NCI-H187 treated with DMSO at 0.1 percent for 48 hours (cell line): ENCODE measurements at regions not wholly inside any gene's neighbourhood (a gene's known extent, or its start where the extent isn't known, plus 50 kb on each side); places are given as distances from the start of the nearest gene placed in this dataset.

Experiments
- DNase-seq: peaks from one replicate; lab custom pipeline; 2025; lab: John Stamatoyannopoulos, UW

DNA sequence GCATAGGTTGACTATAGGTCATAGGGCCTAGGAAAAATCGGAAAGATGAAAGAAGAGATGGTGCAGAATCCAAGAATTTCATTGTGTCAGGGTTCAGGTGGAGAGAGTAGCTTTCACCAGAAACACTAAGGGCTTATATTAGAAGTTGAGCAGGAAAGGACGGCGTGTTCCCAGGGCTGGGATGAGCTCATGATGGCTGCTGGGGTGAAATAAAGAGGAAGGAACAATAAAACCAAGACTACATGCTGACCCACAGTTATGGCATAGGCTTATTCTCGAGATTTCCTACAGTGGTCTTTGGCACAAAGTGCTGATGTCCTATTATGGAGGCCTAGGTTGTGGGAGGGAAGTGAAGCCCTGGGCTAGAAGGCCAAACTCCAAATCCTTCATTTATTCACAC is 195.8 kb downstream of the PTEN start:
- no peak for DNase-seq

DNA sequence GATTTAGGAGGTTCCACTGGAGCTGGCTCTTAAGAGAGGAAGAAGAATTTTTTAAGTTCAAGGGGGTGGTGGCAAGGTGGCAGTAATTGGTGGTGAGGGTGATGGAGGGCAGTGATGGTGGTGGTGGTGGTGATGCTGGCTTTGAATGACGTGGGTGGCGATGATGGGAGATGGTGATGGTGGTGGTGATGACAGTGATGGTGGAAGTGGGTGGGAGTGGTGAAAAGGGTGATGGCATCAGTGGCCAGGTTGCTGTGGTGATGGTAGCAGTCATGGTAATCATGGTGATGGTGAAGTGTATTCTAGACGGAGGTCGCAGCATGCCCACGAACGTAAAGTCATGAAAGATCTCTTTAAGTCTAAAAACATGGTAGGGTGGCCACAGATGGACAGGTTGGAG is 197.3 kb downstream of the PTEN start:
- no peak for DNase-seq

DNA sequence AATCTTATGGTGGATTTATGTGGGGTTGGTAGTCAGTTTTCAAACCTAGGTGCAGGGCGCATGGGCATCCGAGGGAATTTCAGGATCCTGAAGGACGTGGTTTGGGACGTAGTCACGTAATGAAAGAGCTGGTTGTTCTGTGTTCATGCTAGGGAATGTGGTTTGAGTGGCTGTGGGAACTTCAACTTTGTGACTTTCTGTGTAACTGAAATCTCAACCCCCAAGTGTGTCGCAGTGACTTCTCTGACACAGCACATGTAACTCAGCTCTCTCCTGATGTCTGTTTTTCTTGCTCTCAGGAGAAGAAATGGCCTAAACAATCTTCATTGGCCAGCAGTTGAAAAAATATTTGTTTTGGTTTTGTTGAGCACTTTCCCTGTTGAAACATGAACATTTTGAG is 199.0 kb downstream of the PTEN start:
- no peak for DNase-seq

DNA sequence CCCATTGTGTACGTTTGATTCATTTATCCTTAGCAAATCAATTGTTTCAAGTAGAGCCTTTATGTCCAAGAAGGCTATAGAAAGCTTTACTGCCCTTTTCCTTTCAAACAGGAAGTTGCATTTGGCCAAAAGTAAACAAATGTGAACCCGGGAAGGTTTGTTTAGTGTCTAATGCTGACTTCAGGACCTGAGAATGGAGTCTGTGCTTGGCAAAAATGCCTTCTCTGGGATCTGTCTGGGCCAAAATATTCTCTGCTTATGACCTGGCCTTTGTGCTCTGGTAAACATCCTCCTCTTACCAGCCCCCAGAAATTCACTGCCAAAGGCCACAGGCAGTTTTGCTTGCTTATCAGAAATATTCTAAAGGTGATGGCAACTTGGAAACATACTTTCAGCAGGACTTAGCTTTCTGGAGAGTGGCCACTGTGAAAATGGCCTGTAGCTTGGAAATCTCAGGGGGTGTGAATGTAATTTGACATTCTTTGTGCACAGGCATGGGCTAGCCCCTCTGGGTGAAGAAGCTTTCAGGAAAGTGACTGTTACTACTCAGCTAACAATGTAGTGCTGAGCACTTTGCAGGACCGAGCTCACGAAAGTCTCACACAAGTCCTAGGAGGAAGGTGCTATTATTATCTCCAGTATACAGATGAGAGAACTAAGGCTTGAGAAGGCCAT is 199.5 kb downstream of the PTEN start:
- DNase-seq, result no peak

DNA sequence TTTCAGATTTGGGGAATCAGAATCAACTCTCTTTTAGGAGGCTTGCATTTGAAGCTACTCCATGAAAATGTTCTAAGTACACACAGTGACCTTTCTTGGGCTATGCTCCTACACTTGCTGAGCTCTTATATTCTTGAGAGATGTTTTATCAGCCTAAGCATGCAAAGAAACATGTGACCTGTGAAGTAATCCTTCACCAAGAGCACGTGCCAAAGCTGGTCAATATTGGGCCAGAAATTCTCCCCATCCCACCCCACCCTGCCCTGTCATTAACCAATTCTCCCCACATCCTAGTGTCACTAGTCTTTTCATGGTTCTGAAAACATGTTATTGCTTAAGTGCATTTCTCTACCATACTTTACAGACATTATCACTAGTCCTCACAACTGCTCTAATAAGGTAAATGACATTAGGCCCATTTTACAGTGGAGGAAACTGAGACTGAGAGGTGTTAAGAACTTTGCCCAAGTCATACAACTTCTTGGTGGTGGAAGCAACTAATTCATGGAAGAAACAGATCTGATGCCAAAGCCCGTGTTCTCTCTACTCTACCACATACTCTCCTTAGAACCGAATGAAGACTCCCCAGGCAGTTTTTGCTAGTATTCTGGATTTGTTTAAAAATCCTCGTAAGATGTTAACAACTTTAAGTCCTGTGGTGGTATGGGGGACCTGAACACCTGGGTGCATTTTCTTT is 200.6 kb downstream of the PTEN start:
- no peak for DNase-seq

DNA sequence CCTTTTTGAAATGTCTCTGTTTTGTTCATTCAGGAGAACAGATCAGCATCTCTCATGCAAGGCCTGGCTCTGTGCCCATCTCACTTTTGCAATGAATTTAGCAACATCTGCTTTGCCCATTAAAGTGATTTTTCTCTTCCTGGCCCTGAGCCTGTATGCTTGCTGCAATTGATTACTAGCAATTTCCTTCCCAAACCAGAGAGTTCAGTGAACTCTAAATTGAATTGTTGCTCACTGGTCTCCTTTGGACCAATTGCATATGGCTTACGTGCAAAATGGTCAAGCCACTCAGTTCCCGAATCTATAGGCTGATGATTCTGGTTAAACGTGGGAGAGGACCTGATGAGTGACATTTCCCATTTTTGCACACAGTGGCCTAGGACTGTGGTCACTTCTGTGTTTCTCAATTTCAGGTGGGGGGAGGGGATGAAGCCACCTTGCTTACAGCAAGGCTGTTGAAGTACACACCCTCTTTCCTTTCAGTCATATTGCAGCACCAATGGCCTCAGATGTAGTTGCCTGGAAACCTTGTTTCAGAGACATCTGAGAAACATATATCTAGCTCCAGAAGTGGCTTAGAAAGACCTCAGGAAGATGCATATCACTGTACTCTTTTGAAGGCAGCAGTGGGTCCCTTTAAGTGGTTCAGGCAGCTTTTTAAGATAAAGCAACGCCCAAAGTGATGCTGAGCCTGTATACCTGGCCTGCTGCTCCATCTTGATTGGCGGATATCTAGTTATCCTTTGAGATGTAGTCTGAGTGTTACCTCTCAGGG is 201.4 kb downstream of the PTEN start:
- no peak for DNase-seq

DNA sequence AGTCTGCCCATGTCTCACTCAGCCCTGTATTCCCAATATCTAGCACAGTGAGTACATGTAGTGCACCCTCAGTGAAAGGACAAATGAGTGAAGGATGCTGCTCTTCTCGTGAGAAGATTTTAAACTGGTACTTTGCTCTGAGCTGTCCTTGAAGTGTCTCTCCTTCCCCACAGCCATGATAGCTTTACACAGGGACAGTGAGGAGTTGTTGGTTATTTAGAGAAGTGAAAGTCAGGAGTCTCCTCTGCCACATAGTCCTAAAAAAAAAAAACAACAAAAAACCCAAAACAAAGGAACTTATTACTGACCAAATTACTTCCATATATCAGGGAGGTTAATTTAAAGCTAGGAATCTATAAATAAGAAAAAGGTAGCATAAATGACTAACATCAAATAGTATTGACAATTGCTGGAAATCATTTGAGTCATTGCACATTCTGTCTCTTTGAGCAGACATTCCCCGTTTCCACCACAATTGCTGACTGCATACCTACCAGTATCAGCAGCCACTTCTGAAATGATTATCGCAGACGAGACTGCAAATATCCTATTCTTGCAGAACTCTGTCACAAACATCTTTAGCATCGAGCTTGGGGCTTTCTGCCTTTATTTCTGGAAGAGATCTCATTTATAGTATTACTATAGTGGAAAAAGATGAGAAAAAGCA is 202.1 kb downstream of the PTEN start:
- DNase-seq, result no peak

DNA sequence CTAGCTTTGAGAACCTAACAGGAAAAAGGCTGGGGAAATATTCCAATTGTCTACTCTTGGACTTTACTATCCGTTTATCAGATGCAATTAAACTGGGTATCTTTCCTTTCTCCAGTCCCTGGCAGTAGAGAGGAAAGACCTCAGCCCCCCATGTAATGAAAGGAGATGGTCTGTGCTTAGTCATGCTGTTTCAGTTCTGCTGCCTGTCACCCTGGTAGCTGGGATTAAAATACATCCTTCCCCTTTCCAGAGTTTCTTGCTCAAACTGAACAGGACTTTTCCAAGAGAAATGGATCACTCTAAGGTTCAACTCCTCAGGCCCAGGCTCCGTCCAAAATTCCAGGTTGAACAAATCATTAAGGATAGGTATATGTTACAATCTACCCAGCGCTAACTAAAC is 202.9 kb downstream of the PTEN start:
- DNase-seq, result no peak

DNA sequence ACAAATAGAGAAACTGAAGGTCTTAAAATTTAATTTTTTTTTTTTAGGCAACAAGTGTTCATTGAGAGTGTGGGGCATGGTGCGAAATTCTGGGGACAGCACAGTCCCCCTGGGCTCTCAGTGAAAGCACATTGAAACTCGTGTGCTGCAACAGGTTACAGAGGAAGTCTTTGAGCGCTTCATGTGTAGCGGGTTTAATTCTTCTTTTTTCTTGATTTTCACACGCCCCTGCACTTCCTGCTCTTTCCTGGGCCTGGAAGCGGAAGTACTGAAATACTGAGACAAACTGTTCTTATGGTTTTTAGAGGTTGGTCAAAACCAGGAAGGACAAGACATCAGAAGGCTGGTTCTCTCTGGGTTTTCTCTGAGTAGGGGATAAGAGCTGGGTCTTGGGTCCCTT is 203.5 kb downstream of the PTEN start:
- no peak for DNase-seq

DNA sequence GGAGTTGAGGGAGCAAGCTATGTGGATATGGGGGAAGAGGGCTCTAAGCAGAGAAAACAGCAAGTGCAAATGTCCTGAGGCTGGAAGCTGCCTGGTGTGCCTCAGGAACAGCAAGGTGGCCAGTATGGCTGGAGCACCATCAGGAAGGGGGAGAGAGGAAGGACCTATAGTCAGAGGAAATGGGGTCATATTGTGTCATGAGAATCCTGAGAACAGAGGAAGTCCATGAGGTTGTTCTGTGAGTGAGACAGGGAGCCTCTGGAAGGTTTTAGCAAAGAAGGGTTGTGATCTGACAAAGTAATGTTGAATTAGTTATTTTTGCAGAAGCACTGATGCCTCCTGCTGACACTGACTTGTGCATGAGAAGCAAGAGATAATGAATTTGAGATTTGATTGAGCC is 204.3 kb downstream of the PTEN start:
- no peak for DNase-seq

DNA sequence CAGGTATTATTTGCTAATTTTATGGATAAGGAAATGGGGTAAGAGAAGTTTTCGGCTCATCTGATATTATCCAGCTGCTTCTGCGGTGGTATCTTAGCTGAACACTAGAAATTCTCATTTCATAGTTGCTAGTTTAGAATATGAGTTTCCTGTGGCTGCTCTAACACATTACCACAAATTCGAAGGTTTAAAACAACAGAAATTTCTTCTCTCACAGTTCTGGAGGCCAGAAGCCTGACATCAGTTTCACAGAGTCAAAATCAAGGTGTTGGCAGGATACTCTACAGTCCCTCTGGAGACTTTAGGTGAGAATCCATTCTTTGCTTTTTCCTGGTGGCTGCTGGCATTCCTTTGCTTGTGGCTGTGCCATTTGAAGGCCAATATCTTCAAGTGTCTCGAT is 205.9 kb downstream of the PTEN start:
- no peak for DNase-seq

DNA sequence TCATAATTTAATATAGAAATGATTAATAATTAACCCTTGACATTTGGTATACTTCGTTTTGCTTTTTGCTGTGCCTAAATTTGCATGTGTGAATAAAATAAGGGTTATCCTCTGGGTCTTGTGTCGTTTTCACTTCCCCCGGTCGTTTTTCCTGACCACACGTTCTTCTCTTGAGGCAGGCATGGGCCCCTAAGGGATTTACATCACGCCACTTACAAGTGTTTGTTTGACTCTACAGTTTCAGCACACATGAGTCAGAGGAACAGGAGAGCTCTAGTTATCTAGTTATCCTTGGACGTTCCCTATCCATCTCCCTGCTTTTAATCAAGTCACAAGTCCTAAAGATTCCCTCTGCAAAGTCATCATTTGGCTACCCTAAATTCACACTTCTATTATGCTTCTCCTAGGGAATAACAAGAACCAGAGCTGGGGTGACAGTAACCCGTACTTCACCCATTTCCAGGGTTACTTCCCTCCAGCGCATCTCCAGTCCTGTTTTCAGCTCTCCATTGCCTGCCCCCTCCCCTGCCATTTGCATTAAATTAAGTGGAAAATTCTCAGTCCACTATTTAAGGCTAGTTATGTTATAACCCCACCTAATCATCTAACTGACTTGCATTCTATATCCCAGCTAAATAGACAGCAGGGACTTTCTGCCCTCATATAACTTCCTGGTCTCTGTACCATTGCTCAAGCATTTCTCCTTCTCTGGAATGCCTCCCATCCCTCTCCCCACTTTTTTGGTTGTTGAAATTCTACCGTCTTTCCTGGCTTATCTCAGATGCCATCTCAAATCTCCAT is 206.9 kb downstream of the PTEN start:
- DNase-seq, result peak; percentile 16

DNA sequence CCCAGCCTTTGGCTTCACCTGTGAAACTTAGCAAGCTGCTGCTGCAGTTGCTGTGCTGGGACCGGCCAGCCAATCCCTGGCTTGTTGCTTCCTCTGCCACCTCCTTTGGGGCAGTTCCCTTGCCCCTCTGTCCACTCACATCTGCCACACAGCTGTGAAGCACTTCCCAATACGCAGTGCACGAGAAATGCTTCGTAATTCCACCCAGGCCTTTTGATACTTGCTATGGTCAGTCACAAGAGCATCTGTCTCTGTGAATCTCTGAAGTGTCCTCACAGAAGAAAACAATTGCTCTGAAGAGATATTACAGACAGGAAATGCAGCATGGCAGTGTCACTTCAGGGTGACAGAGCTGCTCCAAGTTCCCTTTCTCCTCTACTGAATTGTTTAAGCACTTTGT is 208.5 kb downstream of the PTEN start:
- DNase-seq, result no peak

DNA sequence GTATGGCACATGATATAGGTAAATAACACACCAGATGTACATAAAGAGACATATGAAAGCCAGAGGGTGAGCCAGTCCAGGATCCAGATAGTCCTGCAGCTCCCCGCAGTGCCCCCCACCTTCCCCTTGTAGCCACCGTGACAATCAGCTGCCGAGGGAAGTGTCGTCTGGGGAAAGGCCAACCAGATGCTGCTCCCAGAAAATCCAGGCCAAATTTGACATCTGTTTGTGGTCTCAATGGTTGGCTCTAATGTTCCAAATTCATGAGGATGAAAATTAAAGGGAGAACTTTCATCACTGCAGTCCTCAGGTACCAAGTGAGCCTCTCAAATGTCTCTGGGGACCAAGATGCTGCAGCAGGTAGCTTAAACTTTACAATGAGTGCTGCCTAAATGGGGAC is 210.3 kb downstream of the PTEN start:
- DNase-seq, result no peak

DNA sequence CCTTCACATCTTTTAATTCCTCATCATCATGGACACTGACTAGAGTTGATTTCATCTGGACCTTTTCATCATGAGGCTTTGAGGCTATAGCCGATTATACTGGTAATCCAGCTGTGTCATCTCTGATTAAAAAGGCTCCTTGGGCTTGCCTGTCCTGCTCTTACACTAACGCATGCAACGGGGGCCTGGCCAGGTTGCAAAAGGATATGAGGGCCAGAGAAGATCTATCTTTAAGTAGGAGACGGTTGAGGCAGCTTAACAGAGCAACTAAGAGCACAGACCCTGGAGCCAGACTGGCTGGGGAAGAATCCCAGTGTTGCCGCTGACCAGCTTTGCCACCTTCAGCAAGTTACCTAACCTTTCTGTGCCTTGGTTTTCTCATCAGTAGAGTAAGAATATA is 211.5 kb downstream of the PTEN start:
- DNase-seq, result no peak

DNA sequence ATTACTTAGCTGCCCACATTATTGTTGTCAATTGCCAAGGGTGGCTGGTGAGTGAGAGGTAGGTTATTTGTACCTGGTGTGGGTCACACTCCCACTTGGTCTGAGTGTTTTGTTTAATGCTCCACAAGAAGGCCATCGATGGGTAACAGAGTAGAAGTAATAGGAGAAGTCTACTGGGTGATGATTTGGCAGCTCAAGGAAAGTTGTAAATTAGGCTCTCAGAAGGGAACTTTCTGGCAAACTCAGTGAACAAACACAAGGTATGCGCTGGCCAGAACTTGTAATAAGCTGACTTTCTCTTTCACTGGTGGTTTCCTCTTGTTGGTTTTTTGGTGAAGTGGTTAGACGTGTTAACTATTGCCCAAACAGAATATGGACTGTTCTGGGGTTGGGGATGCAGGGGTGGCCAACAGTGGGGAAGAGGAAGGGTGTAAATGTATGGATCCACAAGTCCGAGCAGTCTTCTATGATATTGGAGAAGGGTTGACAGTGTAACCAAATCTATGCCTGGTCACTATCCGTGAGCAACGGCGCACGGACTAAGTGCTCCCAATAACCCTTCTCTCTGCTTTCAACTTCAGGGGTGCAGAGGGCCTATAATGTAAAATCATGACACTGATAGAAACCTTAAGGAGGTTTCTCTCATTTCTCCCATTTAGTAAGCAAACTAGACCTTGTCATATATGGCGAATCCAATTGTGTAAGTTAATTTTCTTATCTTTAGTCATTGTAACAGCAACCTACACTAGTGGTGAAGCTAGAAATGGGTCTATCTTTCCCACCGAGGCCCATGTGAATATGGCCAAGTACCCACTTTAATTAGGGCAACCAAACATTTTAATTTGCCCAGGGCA is 212.8 kb downstream of the PTEN start:
- DNase-seq, result no peak

DNA sequence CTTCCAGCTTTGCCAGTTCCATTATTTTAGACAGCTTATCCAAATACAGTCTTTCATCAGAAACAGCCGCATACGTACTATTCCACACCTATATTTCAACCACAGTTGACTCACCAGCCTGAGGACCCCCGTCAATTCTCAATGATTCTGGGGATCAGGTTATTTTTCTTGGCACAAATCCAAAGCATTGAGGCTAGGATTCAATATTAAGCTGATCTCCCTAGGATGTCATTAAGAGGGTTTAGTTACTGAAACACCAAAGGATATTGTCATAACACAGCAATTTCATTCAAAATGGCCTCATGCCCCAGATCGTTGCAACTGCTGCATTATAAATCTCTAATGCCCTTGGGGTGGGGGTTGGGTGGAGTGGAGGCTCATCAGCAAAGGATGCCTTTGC is 214.6 kb downstream of the PTEN start:
- DNase-seq, result no peak

DNA sequence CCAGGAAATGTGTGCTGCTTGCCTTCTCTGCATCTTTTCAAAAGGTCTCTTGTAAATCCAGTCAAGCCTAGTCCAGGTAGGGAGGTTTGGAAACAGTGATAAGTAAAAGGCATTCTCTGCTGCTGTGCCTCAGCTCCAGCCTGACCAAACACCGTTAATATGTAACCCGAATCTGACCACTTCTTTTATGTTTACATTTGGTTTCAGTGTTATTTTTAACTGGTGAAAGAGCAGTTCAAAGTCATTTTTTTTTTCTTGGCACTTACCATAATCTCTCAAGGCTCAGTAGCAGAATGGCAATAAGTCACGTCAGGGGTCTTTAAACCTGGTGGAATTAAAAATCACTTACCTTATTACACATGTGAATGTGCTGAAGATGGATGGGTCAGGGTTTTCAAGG is 216.8 kb downstream of the PTEN start:
- DNase-seq, result peak; percentile 35

DNA sequence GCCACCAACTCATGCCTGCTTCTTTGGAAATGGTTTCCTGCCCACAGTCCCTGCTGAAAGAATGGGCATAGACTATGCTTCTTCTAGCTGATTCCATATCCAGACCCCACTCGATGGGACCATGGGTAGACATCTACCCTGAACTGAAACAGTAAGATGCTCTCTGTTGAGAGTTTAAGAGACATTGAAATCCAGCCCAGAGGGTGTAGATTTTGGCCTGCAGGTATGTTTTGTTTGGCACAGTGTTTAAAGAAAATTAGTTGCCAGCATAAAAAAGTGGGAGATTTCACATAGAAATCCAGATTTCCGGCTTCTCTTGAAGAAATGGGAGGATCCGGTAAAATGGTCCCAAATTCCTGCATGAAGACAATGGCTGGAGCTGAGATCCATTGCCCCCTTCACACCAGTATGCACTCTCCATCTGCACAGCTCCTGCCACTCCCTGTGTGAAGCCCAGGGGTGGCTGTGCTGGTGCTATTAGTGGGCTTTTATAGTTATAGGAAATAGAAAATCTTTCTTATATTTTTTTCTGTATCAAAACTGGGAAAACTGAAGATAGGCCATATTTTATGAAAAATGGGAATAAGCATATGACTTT is 218.1 kb downstream of the PTEN start:
- no peak for DNase-seq

DNA sequence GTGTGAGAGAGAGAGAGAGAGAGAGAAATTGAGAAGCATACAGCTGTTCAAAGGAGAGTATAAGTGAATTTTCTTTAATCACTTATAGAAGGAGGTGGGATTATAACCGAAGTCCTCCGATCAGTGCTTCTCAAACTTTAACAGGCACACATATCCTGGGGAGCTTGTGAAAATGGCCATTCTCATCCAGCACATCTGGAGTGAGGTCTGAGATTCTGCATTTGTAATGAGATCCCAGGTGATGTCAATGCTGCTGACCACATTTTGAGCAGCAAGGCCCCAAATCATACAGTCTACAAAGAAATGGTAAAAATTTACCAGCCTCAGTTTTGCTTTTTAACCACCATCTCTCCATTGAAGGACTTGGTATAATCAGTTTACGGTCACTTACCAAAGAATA is 219.0 kb downstream of the PTEN start:
- DNase-seq, result no peak
